Hematopoietic multipotent progenitor cell treated with erythropoietin and hydrocortisone succinate and interleukin-3 and kit ligand, for 8 days (in vitro differentiated cells): ENCODE measurements at regions not wholly inside any gene's neighbourhood (a gene's known extent, or its start where the extent isn't known, plus 50 kb on each side); places are given as distances from the start of the nearest gene placed in this dataset.
A peak's percentile ranks its signal among the peaks of the same experiment; 100 is the strongest.

Experiments used
- DNase-seq: peaks from one replicate; pipeline ENCODE4 v3.0.0-alpha.2; 2015

DNA sequence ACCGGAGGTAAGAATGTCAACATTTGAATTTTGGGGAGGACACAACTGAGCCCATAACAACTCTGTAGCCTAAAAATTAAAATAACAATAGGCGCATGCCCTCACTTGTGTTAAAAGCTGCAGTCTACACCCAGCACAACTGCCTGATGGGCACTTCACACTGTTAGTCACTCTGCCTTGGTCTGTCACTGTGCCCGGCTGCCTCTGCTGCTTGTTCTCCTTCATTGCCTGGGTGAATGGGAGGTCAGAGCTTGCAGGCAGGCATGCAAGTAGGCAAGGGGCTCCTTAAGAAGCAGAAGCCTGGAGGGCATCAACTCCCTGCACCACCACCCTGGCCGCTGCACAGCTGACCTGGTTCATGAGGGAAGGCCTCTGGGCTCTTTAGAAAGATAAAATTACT lies 374.8 kb downstream of the MID1IP1 start:
- DNase-seq = no peak

DNA sequence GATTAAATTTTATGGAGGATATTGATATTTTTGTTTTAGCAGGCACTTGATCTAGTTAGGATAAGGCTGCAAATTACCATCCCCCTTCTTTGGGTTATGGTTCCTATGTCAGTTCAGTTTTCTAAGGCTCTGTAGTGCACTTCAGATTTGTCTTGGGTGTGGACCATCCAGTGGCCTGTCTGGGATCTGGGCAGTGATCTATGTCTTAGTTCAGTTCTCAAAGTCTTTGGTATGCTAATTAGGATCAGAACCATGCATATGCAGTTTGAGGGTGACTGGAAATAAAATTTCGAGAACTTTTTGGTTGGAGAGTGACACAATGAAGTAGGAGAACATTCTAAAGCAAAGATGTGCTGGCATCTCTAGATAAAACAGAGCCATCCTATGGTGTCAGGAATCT lies 388.2 kb downstream of the MID1IP1 start:
- DNase-seq = no peak

DNA sequence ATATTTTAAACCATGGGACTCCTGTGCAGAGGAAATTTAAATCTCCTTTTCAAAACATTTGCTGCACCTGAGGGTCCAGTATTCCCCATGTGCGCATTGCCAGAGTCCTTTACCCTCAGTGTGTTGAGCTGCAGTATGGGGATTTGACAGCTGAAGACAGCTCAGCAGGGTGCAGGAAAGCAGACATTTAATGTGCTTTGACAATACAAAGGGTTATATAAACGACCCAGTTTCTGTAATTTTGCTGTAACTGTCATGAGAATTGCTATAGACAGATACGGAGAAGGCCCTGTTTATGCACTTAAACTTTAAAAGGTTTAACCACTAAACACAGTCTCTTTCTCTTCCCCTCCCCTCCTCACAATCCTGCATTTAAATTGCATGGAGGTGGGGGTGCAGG lies 393.4 kb downstream of the MID1IP1 start:
- no peak for DNase-seq

DNA sequence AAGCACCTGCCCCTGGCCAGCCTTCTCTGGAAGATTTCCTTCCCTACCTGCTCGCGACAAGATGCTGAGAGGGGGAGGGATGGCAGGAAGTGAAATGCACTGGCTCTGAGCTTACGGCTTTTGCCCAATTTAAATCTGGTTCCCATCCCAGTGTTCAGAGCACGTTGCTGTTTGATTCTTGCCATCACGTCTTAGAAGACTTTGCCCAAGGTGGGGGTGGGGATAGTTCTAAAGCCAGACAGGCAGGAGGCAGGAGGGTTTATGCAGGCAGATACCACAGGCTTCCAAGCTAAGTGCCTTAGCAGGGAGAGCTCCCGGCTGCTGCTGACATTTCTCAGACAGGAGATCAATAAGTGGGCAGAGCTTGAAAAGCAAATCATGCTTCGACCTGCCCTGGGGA lies 393.9 kb downstream of the MID1IP1 start:
- DNase-seq = no peak

DNA sequence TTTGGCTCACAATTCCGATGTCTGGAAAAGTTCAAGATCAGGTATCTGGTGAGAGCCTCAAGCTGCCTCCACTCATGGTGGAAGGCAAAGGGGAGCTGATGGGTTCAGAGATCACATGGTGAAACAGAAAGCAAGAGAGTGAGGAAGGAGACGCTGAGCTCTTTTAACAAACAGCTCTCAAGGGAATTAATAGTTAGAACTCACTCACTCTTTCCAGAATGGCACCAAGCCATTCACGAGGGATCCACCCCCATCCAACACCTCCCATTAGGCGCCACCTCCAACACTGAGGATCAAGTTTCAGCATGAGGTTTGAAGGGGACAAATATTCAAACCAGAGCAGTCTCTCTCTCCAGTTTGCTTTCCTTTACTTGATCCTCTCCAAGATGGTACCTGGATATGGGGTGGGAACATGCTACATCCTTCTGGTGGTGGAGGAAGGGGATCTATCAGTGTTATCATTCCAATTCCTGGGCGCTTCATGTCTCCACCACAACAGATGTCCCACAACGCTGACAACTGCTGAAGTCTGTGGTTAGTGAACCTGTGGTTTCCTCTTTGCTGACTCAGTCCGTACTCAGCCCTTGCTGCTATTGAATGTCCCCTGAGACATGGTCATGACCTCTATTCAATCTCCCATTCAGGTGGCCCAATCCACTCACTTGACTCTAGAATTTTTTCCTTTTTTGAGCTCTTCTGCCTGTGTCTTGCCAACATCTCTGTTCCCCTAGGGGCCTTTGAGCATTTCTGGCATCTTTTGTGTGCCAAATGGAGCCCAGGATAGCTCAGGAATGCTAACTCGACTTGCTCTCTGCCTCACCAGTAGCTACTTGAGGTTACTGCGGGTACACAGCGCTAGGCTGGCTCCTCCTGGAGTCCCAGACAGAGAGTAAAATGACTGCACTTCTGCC lies 395.2 kb downstream of the MID1IP1 start:
- DNase-seq = peak; percentile 77

DNA sequence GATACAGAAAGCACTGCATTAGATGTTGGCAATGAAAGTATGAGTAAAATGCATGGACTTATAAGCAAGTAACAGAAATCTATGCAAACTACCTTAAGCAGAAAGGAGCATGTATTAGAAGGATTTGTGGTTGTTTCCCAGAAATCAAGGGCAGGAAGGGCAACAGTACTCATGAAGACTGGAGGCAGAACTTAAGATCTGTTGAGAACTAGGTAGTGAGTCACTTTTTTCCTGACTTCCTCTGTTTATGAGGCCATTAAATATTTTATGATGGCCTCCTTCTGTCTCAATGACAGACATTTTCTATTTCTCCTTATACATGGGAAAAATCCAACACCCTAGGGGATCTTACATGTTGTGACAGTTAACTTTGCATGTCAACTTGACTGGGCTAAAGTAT lies 398.2 kb downstream of the MID1IP1 start:
- no peak for DNase-seq

DNA sequence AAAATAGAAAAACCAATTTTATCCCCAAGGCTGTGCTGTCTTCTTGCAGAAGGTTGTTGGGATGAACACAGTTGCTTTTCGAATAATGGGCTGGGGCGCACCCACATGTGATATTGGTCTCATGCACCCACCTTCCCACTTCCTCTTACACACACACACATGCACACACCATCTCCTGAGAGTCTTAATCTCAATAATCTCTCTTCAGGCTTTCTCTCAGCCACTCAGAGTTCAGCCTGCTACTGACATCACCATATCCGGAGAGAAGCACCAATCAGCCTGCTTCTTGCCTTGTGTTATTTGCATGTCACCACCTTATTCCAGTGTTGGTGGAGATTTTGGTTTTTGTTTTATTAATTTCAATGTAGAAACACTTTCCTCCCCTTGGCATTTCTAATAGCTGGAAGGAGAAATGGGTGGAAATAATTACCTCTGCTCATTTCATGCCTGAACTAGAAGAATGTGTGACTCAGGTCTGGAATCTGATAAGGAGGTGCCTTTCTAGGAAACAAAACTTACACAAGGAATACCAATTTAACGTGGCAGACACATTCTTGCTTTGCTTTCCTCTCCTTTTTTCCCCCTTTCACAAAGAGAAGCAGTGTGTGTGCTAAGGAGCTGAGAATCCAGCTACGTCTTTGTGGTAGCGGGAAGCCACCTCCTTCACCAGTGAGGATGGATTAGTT lies 400.2 kb downstream of the MID1IP1 start:
- DNase-seq = peak; percentile 19

DNA sequence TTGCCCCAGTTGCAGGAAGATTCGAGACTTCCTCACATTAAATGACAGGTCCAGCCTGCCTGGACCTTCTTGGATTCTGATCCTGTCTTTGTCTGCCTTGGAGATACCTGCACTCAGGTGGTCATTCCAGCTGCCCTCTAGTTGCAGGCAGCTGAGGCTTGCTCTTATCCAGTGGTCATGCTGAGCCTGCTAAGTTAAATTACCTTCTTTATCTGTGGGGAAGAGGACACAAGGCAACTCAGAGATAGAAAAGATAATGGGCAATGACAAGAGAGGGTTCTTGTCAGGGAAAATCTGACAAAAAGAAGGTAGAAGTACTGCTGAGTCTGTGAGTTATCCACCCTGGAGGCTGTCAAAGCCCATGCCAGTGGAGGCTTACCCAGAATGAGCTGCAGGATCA lies 401.4 kb downstream of the MID1IP1 start:
- DNase-seq = no peak

DNA sequence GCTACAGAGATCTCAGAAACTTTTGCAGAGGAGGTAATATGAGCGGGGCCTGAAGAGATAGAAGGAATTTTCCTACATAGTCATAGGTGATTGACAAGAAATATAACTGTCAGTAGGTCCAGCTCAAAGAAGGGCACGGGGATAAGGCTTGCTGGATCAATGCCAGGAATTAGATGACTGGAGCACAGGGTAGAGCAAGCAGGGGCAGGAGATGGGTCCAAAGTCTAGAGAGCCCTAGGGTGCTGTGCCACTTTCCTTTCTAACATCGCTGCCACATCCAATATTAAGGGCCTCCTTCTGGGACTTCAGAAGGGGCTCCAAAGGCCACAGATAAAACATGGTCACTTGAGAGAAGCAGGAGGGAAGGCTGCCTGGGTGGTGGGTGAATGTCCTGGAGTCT lies 402.2 kb downstream of the MID1IP1 start:
- DNase-seq = peak; percentile 16

DNA sequence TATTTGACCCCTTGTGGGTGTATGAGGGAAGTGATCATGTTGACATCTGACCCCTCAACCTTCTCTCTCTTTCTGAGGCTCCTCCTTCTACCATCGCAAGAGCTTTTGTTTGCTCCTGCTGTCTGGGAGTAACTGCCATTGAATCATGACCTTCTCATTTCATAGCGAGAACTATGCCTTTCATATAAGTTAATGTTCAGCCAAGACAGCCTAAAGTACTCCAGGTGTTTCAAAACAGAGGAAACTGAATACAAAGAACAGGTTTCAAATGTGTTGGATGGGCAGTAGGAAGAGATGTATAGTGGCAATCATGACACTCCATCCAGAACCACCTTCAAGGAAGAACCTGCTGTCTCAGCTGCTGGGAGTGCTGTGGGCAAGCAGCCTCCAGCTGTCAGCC lies 403.1 kb downstream of the MID1IP1 start:
- DNase-seq = no peak

DNA sequence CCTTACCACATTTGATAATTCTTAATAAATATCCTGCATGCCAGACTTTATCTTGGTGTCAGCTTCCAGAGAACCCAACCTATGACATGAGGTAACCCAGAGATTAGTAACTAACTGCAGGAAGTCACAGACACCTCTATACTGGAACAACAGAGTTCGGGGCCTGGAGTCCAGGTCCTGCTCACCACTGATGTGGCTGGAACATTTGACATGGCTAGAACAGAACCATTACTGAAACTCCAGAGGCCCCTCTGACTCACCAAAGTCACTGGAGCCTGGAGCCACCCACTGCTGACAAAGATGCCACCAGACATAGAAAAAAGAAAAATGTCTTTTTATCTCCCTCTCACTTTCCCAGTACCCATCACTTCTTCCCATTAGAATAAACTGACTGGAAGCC lies 403.7 kb downstream of the MID1IP1 start:
- no peak for DNase-seq

DNA sequence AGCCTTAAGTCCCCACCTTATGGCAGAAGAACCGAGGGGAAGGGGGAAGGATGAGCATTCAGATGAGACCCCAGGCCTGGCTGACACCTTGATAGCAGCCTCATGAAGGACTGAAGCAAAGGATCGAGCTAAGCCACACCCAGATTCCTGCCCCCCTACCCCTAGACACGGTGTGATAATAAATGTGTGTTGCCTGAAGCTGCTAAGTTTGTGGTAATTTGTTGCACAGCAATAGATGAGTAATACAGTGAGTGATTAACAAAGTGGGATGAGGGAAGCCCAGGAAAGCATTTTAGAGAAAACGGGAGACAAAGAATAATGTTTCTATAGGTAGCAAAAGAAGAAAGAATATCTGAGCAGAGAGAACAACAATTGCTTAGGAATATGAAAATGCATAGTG lies 404.2 kb downstream of the MID1IP1 start:
- DNase-seq = no peak

DNA sequence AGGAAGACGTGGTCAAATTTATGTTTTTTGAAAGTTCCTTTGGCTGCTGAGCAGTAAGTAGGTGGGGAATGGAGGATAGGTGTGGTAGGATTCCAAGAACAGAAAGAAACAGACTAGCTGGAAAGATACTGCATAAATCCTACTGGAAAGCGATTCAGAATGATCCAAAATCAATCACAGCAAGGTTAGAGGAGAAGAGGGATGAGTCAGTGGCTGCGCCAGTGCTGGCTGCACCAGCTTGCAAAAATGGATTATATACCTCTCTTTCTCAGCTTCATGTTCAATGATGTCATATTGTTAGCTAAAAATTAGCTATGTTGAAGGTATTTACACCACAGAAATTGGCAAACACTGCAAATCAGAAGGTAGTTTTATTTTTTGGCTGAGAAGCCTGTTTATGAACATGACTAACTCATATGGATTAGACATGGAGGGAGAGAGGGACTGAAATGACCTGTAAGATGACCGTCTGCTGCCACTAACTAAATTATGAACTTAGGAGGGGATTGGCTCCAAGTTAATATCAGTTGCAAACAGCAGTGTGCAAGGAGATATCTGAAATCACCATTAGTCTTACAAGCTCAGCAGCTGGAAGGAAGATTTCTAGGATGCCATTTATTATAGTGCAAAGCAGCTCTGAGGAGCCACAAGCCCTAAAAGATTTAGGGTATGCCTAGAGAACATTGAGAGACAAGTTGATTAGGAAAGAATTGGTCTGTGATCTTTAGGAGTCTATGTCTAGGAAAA lies 405.3 kb downstream of the MID1IP1 start:
- no peak for DNase-seq

DNA sequence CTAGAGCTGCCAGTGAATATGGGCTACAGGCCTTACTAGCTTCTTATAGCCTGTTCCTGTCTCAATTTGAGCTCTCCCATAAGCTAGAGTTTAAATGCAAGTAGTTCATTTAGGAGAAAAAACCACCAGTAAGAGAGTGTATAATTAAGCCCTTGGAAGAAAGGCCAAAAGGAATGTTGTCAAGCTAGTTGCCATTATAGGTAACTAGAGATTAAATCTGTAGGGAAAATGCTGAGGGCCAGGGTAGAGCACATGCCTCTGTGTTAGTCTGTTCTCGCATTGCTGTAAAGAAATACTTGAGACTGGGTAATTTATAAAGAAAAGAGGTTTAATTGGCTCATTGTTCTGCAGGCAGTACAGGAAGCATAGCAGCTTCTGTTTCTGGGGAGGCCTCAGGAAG lies 410.2 kb downstream of the MID1IP1 start:
- DNase-seq = no peak

DNA sequence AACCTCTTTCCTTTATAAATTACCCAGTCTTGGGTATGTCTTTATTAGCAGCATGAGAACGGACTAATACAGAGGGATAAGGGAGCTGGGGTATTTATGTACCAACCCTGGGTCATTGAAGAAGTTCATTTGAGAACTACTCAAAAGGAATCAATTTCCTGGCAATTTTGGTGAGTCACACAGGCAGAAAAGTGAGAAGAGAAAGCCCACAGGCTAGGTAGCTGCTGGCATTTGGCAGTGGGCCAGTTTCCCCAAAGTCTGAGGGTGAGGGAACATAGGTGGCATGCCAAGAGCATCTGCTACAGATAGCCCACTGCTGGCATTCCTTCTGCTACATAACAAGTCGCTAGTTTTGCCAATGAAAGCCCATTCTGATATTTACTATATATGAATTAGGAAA lies 411.2 kb downstream of the MID1IP1 start:
- no peak for DNase-seq

DNA sequence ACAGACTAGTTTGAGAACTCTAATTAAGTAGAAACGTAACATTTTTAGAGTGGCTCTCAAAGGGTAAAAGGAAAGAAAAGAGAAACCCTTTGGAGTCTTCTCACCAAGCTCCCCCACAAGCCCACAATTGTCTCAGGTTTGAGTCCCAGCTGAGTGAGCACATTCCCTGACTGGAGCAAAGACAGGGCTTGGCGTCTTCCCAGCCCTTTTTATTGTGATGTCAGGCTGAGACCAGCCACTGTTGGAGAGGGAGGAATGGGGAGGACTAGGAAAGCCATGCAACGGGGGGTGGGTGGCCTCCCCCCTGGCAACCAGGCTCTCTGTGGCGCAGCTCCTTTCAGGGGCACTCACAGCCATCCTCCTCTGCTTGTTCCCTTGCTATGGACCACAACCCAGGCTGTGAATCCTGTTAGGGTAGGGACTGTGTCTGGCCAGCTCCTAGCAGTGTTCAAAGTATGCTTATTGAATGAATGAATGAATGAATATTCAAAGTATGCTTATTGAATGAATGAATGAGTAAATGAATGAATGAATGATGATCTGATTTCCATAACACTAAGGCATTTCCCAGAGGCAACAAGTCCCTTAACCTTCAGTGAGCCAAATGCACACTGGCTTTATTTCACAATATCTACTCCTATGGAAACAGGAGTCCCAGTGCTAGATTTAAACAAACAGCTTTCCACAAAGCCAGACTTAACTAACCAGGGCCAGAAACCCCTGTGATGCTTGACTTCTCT lies 413.3 kb downstream of the MID1IP1 start:
- DNase-seq = no peak

DNA sequence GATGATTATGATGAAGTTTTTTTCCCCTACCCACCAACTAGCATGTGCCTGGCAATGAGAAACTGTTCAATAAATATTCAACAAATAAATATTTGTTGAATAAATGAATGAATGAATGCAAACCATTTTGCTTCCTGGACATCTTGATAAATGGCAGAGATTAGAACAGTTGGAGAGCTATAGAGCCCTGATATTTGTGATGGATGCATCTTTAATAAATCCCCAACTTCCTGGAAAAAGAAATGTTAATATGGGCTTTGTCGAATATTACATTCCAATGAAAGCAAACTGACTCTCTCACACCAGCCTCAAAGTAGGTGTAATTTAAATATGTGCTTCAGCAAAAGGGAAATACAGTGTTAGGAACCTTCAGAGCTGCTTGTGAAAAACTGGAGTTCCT lies 419.7 kb downstream of the MID1IP1 start:
- no peak for DNase-seq

DNA sequence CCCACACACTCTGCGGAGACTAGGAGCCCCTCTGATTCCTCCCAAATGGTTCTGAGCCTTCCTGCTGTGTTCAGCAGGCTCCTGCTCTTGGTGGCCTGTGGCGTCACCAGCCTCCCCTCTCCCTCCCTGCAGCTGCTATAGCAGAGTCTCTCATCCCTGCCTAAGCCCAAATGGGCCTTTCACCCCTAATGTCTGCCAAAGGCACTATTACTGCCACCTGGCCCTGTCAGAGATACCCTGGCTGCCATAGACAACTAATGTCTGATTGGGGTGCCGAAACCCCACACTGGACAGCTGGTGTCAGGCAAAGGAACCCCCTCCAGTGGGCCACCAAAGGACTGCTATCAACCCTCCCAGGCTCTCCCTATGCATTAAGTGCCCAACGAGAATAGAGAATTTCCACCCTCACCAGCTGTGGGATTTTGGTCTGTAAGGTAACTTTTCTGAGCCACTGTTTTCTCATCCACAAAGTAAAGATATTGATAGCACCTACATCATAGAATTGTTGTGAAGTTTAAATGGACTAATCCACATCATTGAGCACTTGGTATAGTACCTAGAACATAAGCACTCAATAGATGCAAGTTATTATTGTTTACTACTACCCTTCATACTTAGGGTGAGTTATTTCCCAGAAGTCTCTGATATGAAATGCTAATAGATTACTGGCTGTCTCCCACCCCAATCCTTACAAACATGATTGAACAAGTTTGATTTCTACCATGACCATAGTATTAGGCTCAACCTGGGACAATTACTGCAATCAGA lies 421.3 kb downstream of the MID1IP1 start:
- DNase-seq = no peak

DNA sequence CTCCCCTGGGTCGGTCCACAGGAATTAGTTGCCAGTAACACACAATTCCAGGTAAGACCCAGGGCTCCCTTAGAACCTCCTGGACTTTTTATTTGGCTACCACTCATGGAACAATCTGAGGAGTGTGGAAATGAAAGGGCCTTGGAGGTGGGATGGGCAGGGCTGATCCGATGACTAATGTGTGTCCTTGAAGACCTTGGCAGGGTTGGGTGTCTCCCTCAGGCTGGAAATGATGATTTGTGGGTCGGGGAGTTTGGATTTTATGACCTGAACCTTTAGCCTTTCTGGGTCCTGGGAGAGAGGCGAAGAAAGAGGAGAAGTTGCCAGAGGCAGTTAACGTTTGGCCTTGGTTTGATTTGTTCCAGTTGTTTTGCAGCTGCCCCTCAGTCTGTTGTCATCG lies 425.0 kb downstream of the MID1IP1 start:
- DNase-seq = no peak

DNA sequence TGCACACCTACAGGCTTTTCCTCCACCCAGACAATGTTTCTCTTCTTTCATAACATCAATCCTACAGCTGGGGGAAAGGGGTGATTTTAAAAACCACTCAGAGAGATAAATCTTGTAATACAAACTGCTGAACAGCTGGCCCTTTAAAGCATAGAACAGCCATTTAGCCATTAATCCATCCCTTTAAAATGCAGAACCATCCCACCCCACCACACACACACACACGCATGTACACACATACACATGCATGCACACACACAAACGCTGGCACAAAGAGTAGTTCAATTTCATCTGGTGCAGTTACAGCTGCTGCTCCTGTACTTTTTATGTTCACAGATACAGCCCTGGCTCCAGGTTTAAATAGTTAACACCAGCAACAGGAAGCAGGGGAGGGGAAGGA lies 426.1 kb downstream of the MID1IP1 start:
- no peak for DNase-seq

DNA sequence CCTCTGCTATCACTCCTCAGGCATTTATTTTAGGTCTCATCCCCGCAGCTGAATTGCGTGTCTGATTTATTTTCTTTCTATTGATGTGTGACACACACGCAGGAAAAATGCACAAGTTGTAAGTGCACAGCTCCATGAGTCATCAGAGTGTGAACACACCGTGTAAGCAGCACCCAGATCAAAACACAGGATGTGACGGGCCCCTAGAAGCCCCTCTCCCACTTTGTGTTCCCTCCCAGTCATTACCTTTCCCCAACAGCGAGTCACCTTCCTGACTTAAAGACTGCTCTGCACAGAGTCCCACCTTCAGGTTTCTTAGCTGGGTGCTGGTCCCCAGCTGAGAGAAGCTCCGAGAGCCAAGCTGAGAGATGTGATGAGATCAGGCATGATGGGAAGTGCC lies 436.7 kb downstream of the MID1IP1 start:
- DNase-seq = no peak

DNA sequence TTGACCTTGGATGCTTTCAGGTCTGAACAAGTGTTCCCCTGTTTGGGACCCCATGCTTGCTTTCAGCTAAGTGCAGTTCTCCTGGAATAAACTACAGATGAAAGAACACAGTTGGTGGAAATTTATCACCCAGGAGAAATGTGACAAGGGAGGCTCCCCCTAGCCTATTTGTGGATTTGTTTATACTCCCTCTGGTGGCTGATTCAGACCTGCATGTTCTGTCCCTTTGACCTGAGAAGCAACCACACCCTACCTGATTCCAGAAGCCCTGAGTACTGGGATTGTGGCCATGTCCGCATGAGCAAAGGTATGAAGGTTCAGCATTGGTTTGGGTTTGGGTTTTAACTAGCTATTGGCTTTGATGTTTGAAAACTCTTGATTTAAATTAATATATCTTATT lies 440.9 kb downstream of the MID1IP1 start:
- peak; percentile 64 for DNase-seq
